ENCODE measurements at regions not wholly inside any gene's neighbourhood (a gene's known extent, or its start where the extent isn't known, plus 50 kb on each side); places are given as distances from the start of the nearest gene placed in this dataset.
"Not testable (repeated sequence)": the region's sequence is repeated elsewhere in the genome, so short reads cannot be mapped to it uniquely, and the experiment has no call there.

DNA sequence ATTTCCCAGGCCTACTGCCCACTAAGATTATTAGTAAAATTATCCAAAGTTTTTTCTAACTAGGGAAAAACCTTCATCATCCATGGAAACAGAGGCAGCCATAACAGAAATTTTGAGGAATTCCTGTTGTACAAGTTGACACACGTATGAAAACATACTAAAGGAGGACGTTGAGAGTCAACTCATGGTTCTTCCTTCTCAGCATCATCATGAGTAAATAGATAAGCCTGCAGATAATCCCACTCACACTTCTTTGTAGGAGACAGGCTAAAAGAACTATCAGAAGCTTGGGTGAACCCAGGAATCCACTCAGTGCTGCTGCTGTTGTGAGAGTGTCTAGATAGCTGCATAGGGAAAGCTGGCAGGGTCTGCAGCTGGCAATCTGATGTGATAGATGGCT is 694.8 kb upstream of the NR2F2 start:
- Histone ChIP-seq H3K36me3 (no peaks in the 10 kb centered on the region), H3K4me1 (no peaks in the 10 kb centered on the region)
- WGBS, result 58% methylated on average over 2 of the region's 2 CpGs

DNA sequence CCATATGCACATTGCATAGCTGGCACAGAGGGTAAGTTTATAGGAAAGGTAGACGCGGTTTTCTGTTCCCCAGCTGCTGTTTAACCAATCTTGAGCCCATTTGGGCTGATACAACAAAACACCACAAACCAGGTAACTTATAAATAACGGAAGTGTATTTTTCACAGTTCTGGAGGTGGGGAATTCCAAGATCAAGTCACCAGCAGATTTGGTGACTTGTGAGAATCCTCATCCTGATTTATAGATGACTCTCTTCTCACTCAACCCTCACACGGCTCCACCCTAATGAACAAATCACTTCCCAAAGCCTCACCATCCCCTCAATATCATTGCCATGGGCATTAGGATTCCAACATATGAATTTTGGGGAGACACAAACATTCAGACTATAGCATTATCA is 694.4 kb upstream of the NR2F2 start:
- DNase-seq (ENCODE audit: low spot score in 2 of 2), result no peak
- no peaks in the 10 kb centered on the region for H3K27me3 ChIP-seq
- no peak overlapping the region for H3K4me3 ChIP-seq
- no peaks in the 10 kb centered on the region for H3K9me3 ChIP-seq
- no peaks in the 10 kb centered on the region for H3K4me1 ChIP-seq
- no peak overlapping the region for H3K27ac ChIP-seq
- no peaks in the 10 kb centered on the region for H3K36me3 ChIP-seq
- WGBS, result 81% methylated on average over 4 of the region's 4 CpGs
- no peak for TF ChIP-seq POLR2AphosphoS5 (IDR thresholded peaks at IDR 0.05)
- no peak for TF ChIP-seq POLR2A (IDR thresholded peaks at IDR 0.05)
- TF ChIP-seq, protein P1, sequence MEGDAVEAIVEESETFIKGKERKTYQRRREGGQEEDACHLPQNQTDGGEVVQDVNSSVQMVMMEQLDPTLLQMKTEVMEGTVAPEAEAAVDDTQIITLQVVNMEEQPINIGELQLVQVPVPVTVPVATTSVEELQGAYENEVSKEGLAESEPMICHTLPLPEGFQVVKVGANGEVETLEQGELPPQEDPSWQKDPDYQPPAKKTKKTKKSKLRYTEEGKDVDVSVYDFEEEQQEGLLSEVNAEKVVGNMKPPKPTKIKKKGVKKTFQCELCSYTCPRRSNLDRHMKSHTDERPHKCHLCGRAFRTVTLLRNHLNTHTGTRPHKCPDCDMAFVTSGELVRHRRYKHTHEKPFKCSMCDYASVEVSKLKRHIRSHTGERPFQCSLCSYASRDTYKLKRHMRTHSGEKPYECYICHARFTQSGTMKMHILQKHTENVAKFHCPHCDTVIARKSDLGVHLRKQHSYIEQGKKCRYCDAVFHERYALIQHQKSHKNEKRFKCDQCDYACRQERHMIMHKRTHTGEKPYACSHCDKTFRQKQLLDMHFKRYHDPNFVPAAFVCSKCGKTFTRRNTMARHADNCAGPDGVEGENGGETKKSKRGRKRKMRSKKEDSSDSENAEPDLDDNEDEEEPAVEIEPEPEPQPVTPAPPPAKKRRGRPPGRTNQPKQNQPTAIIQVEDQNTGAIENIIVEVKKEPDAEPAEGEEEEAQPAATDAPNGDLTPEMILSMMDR (IDR thresholded peaks at IDR 0.05), result no peak
- TF ChIP-seq EP300 (IDR thresholded peaks at IDR 0.05), result no peak

More for the DNA sequence above, 694.8 kb upstream of the NR2F2 start:
- H3K4me3 ChIP-seq, result no peak overlapping the region
- no peak overlapping the region for H3K27ac ChIP-seq
- no peak for DNase-seq (ENCODE audit: low spot score in 2 of 2)
- TF ChIP-seq POLR2AphosphoS5 (IDR thresholded peaks at IDR 0.05), result no peak
- no peak for TF ChIP-seq POLR2A (IDR thresholded peaks at IDR 0.05)
- no peaks in the 10 kb centered on the region for H3K27me3 ChIP-seq
- no peaks in the 10 kb centered on the region for H3K9me3 ChIP-seq

DNA sequence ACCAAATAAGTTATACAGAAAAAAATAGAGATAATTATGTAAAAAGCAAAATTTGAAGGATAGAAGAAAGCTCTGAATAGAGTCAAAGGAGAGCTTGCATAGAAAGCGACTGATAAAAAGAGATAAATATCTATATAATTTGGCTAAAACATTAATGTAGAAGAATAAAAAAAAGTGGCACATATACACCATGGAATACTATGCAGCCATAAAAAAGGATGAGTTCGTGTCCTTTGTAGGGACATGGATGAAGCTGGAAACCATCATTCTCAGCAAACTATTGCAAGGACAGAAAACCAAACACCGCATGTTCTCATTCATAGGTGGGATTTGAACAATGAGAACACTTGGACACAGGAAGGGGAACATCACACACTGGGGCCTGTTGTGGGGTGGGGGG is 693.3 kb upstream of the NR2F2 start:
- DNase-seq (ENCODE audit: low spot score in 2 of 2); H3K4me1 ChIP-seq; H3K36me3 ChIP-seq; H3K27me3 ChIP-seq; H3K27ac ChIP-seq; H3K9me3 ChIP-seq; H3K4me3 ChIP-seq: not testable (repeated sequence)
- WGBS, result 85% methylated on average over 3 of the region's 3 CpGs

DNA sequence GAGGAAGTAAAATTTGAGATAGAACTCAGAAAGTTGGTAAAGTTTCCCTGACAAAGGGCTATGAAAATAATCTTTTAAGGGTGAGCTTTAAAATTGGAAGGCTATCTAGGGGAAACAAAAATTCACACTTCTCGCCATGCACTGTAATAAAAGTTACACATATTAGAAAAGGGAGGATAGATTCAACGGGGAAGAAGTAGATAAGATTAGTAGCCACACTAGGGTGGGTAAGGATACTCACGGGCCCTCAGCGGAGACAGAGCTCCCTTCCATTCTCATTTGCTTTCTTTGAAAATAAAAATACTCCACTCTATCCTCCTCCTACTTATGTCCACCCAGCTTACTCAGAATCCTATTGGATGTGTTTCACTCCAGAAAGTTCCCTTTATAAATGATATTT is 691.3 kb upstream of the NR2F2 start:
- WGBS, result 93% methylated on average over 4 of the region's 4 CpGs

DNA sequence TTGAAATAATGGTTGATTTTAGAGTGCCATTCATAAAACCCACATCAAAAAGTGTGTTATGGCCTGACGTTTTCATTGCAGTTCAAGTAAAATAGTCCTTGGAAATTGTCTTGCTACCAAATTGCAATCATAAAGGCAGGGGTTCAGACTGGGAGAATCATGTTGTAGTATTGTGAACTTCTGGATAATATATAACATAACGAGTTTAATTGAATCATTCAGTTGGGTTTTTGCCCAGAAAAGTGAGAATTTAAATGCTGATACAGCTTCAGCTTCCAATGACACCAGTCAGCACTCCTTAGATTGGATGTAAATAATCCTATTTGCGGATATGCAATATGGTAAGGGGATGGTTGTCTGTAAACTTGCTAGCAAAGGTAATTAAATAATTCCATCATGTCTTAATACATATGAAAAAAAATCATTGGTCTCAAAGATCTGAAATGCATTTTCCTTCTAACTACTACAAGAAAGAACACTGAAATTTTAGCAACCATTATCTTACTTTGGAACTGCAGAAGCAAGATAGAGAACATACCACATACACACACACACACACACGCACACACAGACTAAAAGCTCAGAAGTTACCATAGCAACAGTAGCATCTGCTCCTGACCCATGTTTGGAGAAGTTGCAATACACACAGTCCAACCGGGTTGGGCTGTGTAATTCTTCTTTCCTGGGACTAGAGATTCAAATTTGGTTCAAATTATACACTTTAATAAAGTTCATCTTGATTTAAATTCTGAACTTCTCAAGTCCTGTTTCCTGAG is 686.2 kb upstream of the NR2F2 start:
- Histone ChIP-seq H3K27me3 (no peaks in the 10 kb centered on the region), H3K9me3 (no peaks in the 10 kb centered on the region), H3K36me3 (no peaks in the 10 kb centered on the region), H3K27ac (no peak overlapping the region), H3K4me3 (no peak overlapping the region), H3K4me1 (no peaks in the 10 kb centered on the region)
- WGBS, result 51% methylated on average over 5 of the region's 5 CpGs
- TF ChIP-seq POLR2A (IDR thresholded peaks at IDR 0.05), result no peak
- no peak for TF ChIP-seq POLR2AphosphoS5 (IDR thresholded peaks at IDR 0.05)
- TF ChIP-seq EP300 (IDR thresholded peaks at IDR 0.05), result no peak
- TF ChIP-seq, protein P1 (IDR thresholded peaks at IDR 0.05), result no peak
- no peak for DNase-seq (ENCODE audit: low spot score in 2 of 2)

More for the DNA sequence above, 691.3 kb upstream of the NR2F2 start:
- DNase-seq (ENCODE audit: low spot score in 2 of 2), result no peak
- no peak for TF ChIP-seq POLR2A (IDR thresholded peaks at IDR 0.05)
- TF ChIP-seq POLR2AphosphoS5 (IDR thresholded peaks at IDR 0.05), result no peak
- Histone ChIP-seq H3K27me3 (no peaks in the 10 kb centered on the region), H3K4me3 (no peak overlapping the region), H3K4me1 (no peaks in the 10 kb centered on the region), H3K27ac (no peak overlapping the region), H3K9me3 (no peaks in the 10 kb centered on the region), H3K36me3 (no peaks in the 10 kb centered on the region)

DNA sequence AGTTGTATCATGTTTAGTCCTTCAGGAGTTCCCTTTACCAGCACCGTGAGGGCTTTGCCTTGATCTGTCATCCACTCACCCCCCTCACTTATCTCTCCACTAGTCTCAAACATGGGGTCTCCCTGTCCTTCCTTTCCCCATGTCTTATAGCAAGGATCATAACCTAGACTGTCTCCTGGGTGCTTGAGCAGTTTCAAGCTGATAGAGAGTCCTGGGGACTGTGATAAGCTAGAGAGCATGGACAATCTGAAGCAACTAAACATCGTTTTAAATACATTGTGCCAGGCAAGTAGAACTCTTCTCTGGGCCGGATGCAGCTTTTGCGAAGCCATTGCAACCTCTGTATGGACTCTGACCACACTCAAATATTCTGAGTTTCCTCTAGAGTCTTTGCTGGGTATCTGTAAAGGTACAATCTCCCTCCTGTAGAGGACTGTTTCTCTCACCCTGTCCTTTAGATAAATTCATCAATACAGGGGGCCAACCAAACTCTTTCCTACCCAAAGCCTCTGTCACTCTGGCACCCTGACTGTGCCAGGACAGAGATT is 684.6 kb upstream of the NR2F2 start:
- no peak for DNase-seq (ENCODE audit: low spot score in 2 of 2)
- Histone ChIP-seq H3K4me1 (no peaks in the 10 kb centered on the region), H3K27me3 (no peaks in the 10 kb centered on the region), H3K9me3 (no peaks in the 10 kb centered on the region), H3K36me3 (no peaks in the 10 kb centered on the region), H3K27ac (no peak overlapping the region), H3K4me3 (no peak overlapping the region)
- WGBS, result 90% methylated on average over 4 of the region's 4 CpGs
- TF ChIP-seq EP300 (IDR thresholded peaks at IDR 0.05) (no peak), POLR2A (IDR thresholded peaks at IDR 0.05) (no peak), POLR2AphosphoS5 (IDR thresholded peaks at IDR 0.05) (no peak)
- TF ChIP-seq, protein P1 (IDR thresholded peaks at IDR 0.05), result no peak

Measured in suprapubic skin (tissue), 4 donors.